ENCODE measurements at regions not wholly inside any gene's neighbourhood (a gene's known extent, or its start where the extent isn't known, plus 50 kb on each side); places are given as distances from the start of the nearest gene placed in this dataset.

DNA sequence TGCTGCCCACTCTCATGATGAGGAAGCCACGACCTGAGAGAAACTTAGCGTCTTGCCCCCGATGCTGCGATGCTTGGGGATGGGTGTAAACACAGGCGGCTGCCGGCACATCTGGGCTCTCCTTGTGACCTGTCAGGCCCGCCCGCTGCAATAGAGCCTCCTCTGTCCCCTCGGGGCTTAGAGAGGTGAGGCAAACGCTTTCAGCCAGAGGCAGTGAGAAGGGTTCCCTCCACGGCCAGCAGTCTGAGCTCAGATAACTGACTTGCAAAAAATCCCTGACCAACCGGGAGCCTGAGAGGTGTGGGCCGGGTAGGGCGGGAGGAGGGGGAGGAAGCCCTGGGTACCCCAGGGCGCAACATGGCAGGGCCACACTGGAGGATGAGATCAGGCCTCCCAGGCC lies 260.6 kb downstream of the C16orf95 start:
- no peak for FAIRE-seq

DNA sequence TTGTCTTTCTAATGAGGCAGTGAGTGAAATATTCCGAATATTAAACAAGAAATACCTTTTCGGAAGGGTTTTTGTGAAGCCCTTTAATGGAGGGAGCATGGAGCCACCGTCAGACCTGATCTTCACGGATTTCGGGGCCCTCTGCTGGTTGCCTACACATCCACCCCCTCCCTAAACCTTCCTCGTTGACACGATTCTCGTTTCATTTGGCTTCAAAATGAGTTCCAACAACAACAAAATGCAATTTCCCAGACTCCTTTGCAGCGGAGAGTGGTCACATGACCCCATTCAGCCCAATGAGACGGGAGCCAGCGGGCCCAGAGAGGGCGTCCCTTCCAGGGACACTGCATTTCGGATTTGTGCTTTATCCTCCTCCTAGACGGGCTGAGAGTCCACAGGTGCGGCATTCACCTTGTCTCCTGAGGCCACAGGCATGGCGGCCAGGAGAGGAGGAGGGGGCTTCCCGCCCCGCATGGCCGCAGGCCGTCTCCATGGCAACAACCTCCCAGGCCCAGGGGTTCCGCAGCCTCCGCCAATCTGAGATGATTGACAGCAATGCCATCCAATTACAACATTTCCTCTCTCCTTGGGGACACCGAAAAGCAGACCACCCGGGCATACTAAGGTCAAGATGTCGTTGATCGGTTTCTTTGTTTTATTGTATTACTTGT lies 259.8 kb downstream of the C16orf95 start:
- no peak for FAIRE-seq

DNA sequence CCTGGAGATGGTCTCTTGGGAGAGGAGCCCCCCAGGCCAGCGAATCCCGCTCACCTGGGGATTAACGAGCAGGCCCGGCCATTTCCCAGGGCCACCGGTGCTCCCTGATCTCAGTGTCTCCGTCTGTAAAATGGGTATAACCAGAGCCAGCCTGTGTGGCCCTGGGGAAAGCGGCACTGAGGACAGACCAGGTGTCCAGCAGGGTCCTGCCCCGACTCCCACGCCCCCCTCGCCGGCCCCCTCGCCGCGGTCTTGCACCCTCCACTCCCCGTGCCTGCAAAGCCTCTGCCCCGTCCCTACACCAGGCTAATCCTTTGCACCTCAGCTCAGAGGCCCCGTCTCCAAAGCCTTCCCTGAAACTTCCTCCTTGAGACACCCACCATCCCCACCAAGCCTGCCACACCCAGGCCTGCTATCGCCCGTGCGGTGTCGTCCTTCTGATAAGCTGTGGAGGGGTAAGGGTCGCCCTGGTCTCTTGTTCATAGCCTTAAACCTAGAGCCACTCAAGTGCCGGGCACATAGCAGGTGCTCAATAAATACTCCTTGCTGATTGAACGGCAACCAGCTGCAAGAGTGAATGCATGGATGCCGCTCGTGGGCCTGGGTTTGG lies 259.1 kb downstream of the C16orf95 start:
- FAIRE-seq, result no peak

DNA sequence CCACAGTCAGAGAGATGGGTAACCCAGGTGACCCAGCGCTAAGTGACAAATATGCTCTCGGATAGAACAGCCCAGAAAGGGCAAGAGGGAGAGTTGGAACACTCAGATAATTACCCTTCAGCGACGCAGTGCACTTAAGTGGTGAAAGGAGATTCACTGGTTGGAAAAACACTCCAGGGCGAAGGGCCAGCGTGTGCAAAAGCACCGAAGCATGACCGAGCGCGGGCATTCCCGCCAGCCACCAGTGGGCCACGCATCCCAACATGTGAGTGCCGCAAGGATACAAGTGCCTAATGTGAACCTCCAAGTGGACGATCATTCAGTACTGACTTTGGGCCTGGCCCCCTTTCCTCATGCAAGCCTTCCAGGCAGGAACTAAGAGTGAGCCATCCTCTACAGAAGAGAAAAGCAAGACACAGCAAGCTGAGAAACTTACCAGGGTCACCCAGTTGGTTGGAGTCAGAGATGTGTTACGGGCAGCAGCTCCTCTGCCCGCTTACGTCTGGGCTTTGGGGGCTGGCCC lies 258.4 kb downstream of the C16orf95 start:
- FAIRE-seq, result no peak

DNA sequence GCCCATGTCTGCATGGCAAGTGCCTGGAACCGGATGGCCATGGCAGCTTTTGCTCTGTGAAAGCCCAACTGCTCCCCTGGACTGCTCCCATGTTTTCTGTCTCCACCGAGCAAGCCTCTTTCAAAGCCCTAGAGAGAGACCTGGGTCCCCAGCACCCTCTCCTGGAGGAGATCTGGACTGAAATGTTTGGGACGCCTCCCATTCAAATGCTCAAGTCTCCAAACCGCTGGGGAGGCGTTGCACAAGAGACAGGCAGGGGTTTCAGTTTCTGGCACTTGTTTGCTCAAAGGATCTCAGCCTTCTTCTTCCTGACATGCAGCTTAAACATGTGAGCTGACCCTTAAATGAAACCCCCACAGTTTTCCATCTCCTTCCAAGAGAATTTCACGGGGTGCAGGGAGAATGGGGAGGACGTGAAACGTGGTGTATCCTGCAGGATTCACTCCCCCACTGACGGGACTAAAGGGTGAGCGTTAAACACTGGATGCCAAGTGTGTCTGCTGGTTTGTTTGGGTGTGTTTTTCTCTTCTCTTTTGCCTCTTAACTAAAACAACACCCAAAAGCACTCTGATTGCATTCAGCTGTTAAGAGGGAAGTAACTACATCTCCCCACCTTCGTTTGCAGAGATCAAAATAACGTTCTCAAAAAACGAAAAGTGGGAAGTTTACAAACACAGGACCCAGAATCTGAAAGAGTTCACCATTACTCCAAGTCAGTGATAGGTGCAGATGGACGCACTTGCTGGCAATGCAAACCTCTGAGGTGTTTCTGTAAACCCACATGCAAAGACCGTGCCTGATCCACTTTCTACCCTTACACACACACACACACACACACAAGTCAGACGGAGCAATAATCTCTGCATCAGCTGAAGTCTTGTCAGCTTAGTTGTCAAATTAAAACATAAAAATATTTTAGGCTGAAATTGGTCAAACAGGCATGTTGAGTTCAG lies 256.9 kb downstream of the C16orf95 start:
- FAIRE-seq, result no peak

DNA sequence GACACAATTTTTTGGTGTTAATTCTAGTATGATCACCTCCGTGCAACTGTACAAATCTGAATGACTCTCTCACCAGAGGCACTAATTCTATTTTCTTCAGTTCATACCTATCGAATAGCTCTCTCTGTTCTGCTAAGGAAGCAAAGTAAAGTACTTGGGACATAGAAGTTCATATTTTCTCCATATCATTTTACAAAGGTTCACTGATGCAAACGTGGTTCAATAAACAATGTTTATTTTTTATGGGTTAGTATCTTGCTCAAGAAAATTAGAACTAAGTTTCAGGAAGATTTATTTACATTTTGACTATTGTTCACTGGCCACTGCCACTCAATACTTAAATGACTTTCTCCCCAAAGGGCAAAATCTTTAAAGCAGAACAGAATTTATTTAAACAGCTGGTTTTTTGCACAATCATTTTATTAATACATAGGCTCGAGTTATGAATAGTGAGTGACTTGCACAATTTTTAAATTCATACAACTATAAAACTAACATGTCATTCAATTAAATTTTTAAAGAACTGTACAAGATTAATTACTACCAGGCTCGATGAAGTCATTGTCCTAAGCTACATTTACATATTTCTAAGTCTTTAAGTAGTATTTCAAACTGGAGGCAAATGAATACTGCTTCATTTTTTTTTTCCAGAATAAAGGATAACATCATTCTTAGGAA lies 255.8 kb downstream of the C16orf95 start:
- no peak for FAIRE-seq

DNA sequence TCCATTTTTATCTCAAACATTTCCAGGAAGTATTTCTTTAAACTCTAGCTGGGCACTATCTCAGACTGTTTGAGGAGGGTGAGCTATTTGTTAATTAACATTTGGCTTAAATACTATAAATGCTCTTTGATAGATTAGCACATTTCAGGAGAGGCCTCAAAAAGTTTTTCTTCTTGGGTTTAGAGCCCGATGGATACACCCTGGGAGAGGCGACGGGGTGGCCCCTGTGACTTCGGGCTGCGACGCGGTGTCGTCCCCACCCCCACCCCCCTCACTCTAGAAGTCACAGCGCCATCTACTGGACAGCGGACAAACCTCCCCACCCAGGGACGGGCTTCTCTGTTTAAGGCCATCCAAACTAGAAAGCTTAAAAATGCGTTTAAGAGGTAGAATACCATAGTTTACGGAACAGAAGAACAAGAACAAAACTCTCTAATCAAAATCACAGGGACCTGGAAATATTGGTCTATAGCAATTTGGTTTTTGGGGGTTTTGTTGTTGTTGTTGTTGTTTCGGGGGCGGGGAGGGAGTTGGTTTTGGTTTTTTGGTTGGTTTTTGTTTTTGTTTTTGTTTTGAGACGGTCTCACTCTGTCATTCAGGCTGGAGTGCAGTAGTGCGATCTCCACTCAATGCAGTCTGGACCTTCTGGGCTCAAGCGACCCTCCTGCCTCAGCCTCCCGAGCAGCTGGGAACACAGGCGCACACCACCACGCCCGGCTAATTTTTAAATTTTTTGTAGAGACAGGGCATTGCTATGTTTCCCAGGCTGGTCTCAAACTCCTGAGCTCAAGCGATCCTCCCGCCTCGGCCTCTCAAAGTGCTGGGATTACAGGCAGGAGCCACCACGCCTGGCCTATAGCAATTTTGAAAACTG lies 254.4 kb downstream of the C16orf95 start:
- FAIRE-seq, result no peak

DNA sequence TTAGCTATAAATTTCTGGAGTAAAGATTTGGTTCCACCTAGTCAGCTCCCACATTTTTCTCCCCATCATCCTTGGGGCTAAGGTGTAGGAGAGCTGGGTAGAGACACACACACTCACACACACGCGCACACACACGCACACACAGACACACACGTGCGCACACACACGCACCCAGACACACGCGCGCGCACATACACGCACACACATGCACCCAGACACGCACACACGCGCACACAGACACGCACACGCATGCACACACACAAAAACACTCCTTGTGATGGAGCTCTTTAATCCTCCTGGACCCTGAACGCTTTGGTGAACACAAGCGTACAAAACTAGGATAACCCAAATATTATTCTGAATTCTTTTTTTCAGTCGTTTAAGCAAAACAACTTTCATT lies 253.6 kb downstream of the C16orf95 start:
- FAIRE-seq, result no peak

DNA sequence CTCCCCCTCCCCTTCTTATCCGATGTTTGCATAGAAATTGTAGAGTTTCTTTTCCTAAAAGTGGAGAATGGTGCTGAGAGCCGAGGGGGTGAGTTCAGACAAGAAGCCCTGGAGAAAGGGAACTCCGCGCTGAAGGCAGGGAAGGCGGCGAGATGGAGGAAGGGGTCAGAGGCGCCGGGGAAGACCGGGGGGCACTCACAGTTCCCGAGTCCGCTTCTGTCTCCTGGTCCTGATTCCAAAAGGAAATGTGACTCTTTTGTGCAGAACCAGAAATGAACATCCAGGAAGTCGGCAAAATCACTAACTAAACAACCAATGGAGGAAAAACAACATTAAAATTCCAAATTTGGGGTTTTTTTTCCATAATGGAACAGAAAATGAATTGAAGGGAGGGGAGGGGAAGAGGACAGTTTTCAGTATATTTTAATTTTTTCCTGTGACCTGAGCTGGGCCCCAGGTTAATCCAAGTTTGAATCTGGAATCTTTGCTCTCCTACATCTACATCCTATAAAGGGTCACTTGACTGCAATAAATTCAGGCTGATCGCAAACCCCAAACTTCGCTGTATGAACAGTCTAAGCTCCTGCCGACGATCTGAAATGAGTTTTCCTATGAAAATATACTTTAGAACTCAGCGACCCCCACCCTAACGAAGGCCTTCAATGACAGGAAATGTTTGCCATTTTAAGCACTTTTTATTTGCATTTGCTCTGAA lies 252.3 kb downstream of the C16orf95 start:
- FAIRE-seq, result no peak

DNA sequence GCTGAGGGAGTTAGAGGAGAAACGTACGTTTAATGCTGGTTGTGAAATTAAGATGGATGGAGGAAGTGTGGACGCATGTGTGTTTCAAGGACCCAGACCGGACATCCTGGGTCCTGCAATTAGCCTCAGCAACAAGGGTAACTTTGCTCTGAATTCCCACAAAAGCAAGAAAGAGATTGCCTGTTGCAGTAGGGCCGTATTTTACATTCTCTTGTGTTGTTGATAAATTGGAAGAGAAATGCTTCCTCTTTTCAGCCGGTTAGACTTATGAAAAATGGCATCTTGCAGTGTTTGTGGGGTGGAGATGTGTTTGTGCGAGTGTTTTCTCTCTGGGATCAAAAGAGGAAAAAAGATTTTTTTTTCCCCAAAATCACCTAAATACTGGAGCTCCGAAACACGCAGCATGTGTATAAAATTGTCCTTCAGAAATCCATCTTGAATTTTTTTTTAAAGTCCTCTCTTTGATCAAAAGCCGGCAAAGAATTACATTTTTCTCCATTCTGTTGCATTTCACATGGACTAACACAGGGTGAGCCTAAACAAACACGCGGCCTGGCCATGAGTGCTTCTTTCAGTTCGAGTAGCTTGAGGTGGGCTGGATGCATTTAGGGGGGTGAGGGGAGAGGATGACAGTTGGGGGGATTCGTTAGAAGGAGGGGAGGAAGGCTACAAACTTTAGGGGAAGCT lies 251.6 kb downstream of the C16orf95 start:
- no peak for FAIRE-seq

DNA sequence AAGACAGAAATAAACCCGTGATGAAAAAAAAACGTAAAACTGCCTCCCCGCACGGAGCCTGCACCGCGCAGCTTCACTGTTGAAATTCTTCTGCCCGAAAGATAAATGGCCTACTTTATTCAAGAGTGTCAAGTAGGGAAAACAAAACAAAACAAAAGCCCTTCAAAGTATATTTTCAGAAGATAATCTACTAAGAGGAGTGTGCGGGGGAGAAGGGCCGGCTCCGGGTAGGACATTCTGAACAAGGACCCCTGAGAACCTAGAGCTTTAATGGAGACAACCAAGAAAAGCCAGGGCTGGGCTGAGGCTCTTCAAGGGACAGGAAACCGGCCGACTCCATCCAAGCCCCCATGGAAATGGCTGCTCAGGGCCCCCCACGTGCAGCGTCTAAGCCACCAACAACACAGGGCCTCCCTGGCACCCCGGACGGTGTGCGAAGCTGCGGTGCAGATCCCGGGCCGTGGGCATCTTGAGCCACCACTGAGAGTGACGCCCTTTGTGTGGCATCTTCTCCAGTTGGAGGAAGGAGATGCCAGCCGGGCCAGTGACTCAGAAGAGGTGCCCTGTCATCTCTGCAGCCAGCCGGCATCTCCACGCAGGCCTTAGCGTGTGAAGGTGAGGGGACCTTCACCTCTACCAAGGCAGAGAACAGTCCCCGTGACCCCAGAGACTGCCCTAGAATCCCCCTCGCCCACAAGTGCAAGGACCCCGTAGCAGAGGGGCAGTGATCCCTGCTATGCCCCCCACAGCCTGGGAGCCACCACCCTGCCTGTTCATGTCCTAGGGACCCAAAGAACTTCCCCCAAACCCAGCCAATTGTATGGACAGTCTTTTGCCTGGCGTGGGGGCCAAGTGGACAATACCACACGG lies 250.8 kb downstream of the C16orf95 start:
- no peak for FAIRE-seq

DNA sequence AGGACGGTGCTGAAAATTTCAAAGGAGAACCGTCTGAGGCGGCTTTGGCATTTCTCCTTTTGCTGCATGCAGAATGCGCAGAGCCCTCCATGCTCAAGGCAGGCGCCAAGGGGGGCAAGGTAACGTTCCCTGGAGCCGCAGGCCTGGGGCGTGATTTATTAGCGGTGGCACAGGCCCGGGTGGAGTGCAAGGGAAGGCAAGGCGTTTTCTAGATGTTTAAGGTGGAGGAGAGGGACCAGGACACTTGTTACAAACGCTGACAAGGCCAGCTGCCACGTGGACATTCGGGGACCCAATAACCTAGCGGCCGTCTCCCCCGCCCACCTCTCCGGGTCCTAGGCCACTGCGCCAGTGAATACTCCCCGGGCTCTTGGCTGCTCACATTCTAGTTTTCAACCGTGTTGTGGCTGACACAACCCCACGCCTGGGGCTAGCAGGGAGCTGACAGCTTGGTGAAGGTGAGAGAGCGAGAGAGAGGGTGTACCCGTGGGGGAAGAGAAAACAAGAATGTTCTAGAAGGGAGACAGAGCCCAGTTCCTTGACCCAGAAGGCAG lies 250.1 kb downstream of the C16orf95 start:
- FAIRE-seq, result no peak

DNA sequence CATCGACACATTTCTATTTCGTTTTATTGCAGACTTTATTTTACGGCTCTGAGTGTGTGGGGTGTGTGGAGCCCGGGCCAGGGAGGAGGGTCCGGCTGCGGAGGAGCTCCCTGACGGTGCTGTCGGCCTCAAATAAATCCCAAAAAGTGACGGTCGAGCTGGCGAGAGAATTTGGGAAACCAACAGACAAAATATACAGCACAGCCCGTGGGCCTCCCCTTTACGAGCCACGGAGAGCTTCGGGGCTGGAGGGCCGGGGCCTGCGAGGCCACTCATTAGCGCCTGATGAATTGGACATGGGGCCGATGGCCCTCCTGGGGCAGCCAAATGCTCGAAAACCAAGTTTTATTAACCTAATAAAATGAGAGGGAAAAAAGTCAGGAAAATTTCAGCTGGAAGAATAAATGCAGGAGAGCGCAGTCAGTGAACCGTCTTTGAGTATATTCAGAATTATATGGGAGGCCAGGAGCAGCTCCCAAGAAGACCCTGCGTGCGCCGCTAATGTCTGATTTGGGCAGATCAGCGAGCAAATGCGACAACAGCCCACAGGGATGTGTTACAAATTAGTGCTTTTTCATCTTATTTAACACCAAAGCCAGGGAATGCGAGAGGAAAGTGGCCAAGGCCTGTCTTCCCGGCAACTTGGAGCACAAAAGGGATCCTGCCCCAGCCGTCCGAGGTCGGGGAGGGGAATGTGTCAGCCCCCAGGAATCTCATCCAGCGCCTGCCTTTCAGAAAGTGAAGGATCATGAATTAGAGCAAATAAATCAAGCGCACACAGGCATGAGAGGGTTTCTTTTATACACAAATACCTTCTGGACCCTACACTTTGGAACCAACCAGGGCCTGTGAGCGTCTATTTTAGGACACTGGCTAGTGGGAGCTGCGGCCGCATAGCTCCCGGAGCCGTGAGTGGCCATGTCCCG lies 249.1 kb downstream of the C16orf95 start:
- FAIRE-seq, result no peak

DNA sequence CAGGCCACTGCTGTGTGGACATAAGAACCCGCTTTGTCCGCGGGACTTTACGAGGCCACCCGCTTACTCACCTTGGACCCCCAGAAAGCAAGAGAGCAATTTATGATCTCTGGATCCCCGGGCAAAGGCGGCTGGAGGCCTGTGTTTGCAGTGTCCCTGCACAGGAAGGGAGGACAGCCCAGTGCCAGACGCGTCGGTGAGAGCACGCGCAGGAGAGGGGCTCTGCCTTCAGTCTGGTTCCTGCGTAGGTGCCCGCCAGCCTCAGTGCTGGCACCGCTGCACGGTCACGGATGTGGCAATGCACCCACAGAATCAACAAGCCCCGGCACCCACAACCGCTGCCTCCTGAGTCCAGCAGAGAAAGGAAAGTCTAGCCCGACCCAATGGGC lies 248.4 kb downstream of the C16orf95 start:
- no peak for FAIRE-seq

DNA sequence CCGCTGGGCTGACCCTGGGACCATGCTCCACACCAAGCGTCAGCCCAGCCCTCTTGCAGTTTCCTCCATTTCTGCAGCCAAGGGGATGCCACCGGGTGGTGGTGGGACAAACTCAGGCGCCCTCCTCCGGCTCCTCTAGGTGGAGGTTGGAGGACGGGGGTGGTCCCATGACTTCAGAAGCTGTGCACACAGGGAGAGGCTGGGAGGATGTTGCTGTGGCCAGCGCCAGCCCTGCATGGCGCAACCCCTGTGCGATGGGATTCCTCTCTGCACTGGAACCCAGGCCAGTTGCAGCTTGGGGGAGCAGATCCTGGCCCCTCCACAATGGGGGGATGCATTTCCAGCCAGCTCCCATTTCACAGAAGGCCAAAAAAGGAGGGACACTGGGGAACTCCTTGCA lies 246.5 kb downstream of the C16orf95 start:
- FAIRE-seq, result no peak

DNA sequence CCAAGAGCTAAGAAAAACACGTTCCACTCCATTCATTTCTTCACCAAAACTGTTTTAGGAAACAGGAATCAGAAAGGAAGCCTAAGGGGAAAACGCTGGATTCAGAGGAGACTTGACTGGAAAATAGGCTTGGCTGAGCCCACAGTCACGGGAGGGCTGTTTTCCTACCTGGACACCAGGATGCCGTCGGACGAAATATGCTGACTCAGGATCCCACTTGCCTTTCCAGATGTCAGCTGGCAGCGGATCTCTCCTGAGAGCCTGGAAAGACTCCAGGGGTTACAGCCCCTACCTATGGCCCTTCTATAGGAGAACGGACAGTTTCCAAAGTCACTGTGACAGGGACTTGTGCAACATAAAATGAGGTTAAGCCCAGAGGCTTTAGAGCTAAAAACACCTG lies 245.1 kb downstream of the C16orf95 start:
- FAIRE-seq, result no peak

DNA sequence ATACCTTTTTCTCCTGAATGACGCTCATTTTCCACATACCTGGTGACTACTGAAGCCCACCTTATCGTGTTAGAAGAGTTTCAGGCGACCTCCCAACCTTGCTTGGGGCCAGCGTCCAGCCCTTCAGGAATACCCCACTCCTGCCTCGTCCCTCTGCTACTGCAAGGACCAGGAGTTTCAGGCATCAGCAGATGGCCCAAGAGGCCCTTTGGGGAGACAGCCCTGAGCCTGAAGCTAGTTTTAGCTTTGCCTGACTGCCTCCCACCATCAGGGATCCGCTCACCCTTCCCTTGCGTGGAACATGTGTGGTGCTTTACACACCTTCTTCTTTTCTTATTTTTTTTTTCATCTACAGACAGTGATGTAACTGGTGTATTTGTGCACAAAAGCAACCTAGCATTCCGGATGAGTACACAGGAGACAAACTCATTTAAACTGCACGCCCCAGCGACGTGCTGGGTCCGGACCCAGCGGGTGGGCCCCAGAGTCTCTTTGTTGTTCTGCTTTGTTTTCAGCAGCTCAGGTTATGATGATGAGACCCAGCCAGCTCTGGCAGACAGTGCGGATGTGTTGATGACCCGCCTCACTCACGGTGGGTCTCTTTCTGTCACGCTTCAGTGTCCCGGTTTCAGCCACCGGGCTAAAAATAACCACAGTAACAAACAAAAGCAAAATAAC lies 242.4 kb downstream of the C16orf95 start:
- no peak for FAIRE-seq
